Panc1 (cell line): ENCODE measurements at regions not wholly inside any gene's neighbourhood (a gene's known extent, or its start where the extent isn't known, plus 50 kb on each side); places are given as distances from the start of the nearest gene placed in this dataset.

Experiments
- ATAC-seq: fragments of 200-7000 bp; cut with Tn5 transposase; 2 replicates; pipeline ENCODE4 v1.9.1; 2020; ENCODE audit warnings: mild to moderate bottlenecking, moderate library complexity
- BruUV-seq: library from RNA; stranded (reverse); fragments of 400-500 nt; replicated peaks from 2 replicates; lab custom pipeline; 2021; lab: Mats Ljungman, UMichigan
- CTCF ChIA-PET: fragments of 300-600 bp; sonication (Branson Sonifier 250); formaldehyde crosslinking; loops from one replicate; lab custom pipeline; 2022; ENCODE audit warnings: antibody characterized with exemption; lab: Charles Lee
- POLR2A ChIA-PET: fragments of 300-600 bp; sonication (Branson Sonifier 250); formaldehyde crosslinking; loops from one replicate; lab custom pipeline; 2022; ENCODE audit warnings: antibody characterized with exemption; lab: Charles Lee
- DNase-seq: peaks from one replicate; pipeline ENCODE4 v3.0.0-alpha.2; 2010; ENCODE audit warnings: low read depth, low spot score
- H3K27ac ChIP-seq: 2 replicates; pipeline ENCODE4 v1.5.1; 2011; ENCODE audit warnings: mild to moderate bottlenecking, low read length, inconsistent platforms
- H3K27me3 ChIP-seq: fragments of 200-500 bp; sonication (Bioruptor generic); 2 replicates; pipeline ENCODE4 v1.6.0; 2014; ENCODE audit warnings: low read length, inconsistent platforms; ENCODE audit not compliant: control insufficient read depth, insufficient read depth
- H3K36me3 ChIP-seq: fragments of 200-500 bp; sonication (Bioruptor generic); 2 replicates; pipeline ENCODE4 v1.5.1; 2014; ENCODE audit warnings: inconsistent platforms, mild to moderate bottlenecking, low read length, moderate library complexity; ENCODE audit not compliant: control insufficient read depth, insufficient read depth
- H3K4me1 ChIP-seq: 2 replicates; pipeline ENCODE4 v1.5.1; 2011; ENCODE audit warnings: inconsistent platforms, mild to moderate bottlenecking, low read length, moderate library complexity; ENCODE audit not compliant: control insufficient read depth, insufficient read depth
- H3K4me3 ChIP-seq, 2 experiments: 2 replicates each; pipeline ENCODE4 v1.5.1; 2011 to 2012; ENCODE audit warnings: low read depth in 2 of 2, low read length in 2 of 2, mild to moderate bottlenecking in 2 of 2, inconsistent platforms in 1 of 2, moderate library complexity in 1 of 2
- H3K9me3 ChIP-seq: fragments of 200-500 bp; sonication (Bioruptor generic); 2 replicates; pipeline ENCODE4 v1.5.1; 2014; ENCODE audit warnings: low read depth, mild to moderate bottlenecking, inconsistent platforms, low read length, moderate library complexity; ENCODE audit not compliant: control insufficient read depth, insufficient read depth
- POLR2AphosphoS5 ChIP-seq: IDR thresholded peaks from 2 replicates; pipeline ENCODE4 v1.6.1; 2012; ENCODE audit warnings: mild to moderate bottlenecking, low read depth, low read length, moderate library complexity
- REST ChIP-seq, 2 experiments: IDR thresholded peaks; 2 replicates each; pipeline ENCODE4 v1.6.1; 2011 to 2012; ENCODE audit warnings: low read depth in 2 of 2, control low read depth in 1 of 2, low read length in 1 of 2, mild to moderate bottlenecking in 1 of 2, moderate library complexity in 1 of 2; ENCODE audit not compliant: insufficient read depth in 1 of 2
- SIN3A ChIP-seq: IDR thresholded peaks from 2 replicates; pipeline ENCODE4 v1.6.1; 2012; ENCODE audit warnings: low read depth, mild to moderate bottlenecking, low read length, moderate library complexity, borderline replicate concordance; ENCODE audit not compliant: insufficient read depth
- TCF7L2 ChIP-seq: IDR thresholded peaks from 2 replicates; pipeline ENCODE4 v1.6.1; 2011; ENCODE audit warnings: mild to moderate bottlenecking, low read depth, low read length, inconsistent platforms
- in situ Hi-C: cut with HindIII; loops from 2 replicates; pipeline ENCODE4 v1.10.0; 2016; ENCODE audit warnings: low sequenced_read_pairs, low pct_unique_long_range_greater_than_20kb
- intact Hi-C: fragments of 100-400 bp; cut with micrococcal nuclease; formaldehyde crosslinking; loops from one replicate; pipeline ENCODE4 v1.10.0; 2022; ENCODE audit not compliant: unreplicated experiment
- TF ChIP-seq, protein P1 (sequence below): fragments of 450-650 bp; IDR thresholded peaks from 2 replicates; pipeline ENCODE4 v1.5.1; 2017; ENCODE audit warnings: mild to moderate bottlenecking

- Histone ChIP-seq H3K9me3 (no peaks in the 10 kb centered on the region), H3K4me1 (no peaks in the 10 kb centered on the region), H3K27ac (no peak overlapping the region), H3K27me3 (no peaks in the 10 kb centered on the region; the same call in 1 of the 2 replicates), H3K36me3 (no peaks in the 10 kb centered on the region), H3K4me3 (no peak overlapping the region)
- in situ Hi-C loops (no loop called here), intact Hi-C loops (no loop called here)
- ChIA-PET POLR2A (no interaction called here), CTCF (no interaction called here)
- TF ChIP-seq TCF7L2 (no peak), REST (IDR thresholded peaks at IDR 0.05; ENCODE audit: insufficient read depth in 1 of 2, low read depth in 2 of 2, low read length in 1 of 2) (no peak), SIN3A (no peak), POLR2AphosphoS5 (no peak)
- TF ChIP-seq, protein P1, sequence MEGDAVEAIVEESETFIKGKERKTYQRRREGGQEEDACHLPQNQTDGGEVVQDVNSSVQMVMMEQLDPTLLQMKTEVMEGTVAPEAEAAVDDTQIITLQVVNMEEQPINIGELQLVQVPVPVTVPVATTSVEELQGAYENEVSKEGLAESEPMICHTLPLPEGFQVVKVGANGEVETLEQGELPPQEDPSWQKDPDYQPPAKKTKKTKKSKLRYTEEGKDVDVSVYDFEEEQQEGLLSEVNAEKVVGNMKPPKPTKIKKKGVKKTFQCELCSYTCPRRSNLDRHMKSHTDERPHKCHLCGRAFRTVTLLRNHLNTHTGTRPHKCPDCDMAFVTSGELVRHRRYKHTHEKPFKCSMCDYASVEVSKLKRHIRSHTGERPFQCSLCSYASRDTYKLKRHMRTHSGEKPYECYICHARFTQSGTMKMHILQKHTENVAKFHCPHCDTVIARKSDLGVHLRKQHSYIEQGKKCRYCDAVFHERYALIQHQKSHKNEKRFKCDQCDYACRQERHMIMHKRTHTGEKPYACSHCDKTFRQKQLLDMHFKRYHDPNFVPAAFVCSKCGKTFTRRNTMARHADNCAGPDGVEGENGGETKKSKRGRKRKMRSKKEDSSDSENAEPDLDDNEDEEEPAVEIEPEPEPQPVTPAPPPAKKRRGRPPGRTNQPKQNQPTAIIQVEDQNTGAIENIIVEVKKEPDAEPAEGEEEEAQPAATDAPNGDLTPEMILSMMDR = no peak
- DNase-seq (no peak), ATAC-seq (no peak)
- no TSS peak for BruUV-seq
Observed at GRCh38 chr17:6186998-6187397, 116.8 kb downstream of the WSCD1 start.

DNA sequence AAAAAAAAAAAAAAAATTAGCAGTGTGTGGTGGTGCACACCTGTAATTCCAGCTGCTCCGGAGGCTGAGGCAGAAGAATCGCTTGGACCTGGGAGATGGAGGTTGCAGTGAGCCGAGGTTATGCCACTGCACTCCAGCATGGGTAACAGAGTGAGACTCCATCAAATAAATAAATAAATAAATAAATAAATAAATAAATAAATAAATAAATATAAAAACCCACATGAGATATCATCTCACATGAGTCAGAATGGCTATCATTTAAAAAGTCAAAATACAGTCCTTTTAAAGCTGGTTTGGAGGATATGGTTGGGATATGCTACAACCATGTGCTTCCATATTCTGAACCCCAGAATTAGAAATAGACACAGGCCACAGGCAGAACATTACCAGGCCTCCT, 114.3 kb downstream of the WSCD1 start:
- Histone ChIP-seq H3K27me3 (no peaks in the 10 kb centered on the region), H3K9me3 (no peaks in the 10 kb centered on the region), H3K27ac (no peak overlapping the region), H3K36me3 (no peaks in the 10 kb centered on the region), H3K4me3 (no peak overlapping the region), H3K4me1 (no peaks in the 10 kb centered on the region)
- ATAC-seq = no peak
- POLR2A ChIA-PET = no interaction called here
- CTCF ChIA-PET = no interaction called here
- intact Hi-C loops = no loop called here
- BruUV-seq = no TSS peak
- DNase-seq = no peak
- in situ Hi-C loops = no loop called here
- no peak for TF ChIP-seq REST (IDR thresholded peaks at IDR 0.05; ENCODE audit: insufficient read depth in 1 of 2, low read depth in 2 of 2, low read length in 1 of 2)
- TF ChIP-seq TCF7L2 = no peak
- no peak for TF ChIP-seq SIN3A
- TF ChIP-seq, protein P1 = no peak
- no peak for TF ChIP-seq POLR2AphosphoS5
